Mucosa of descending colon (tissue), 3 donors: ENCODE measurements at regions not wholly inside any gene's neighbourhood (a gene's known extent, or its start where the extent isn't known, plus 50 kb on each side); places are given as distances from the start of the nearest gene placed in this dataset.

Experiments used
- ATAC-seq: fragments of 200-7000 bp; cut with Tn5 transposase; one replicate; pipeline ENCODE4 v1.9.1; 2020; ENCODE audit warnings: mild to moderate bottlenecking, moderate library complexity
- DNase-seq, 3 donors: peaks; one replicate each; pipeline ENCODE4 v3.0.0-alpha.2; 2020
- H3K36me3 ChIP-seq: fragments of 200-600 bp; one replicate; pipeline ENCODE4 v1.8.0; 2021; ENCODE audit warnings: low read depth, mild to moderate bottlenecking
- H3K4me1 ChIP-seq: fragments of 200-600 bp; one replicate; pipeline ENCODE4 v1.8.0; 2021; ENCODE audit warnings: low read depth, mild to moderate bottlenecking
- H3K4me3 ChIP-seq: fragments of 200-600 bp; one replicate; pipeline ENCODE4 v1.8.0; 2021; ENCODE audit warnings: mild to moderate bottlenecking
- H3K9me3 ChIP-seq: fragments of 200-600 bp; one replicate; pipeline ENCODE4 v1.8.0; 2021; ENCODE audit warnings: mild to moderate bottlenecking
- CTCF ChIP-seq: fragments of 200-600 bp; IDR thresholded peaks from one replicate; pipeline ENCODE4 v1.8.0; 2022; ENCODE audit warnings: antibody characterized with exemption, mild to moderate bottlenecking
- intact Hi-C, 2 donors: fragments of 100-400 bp; cut with DNase I in 1 of 2; cut with micrococcal nuclease in 1 of 2; formaldehyde crosslinking; loops; one replicate each; pipeline versions ENCODE4 v1.11.0 to v1.11.1; 2022; cut with DNase I, micrococcal nuclease
- donor health status: DM: no; HTN: no; CAD: no; lungs with moderate emphysema.
- donor health status: DM: no; HTN: no; CAD: no.
- donor health status: DM: no; HTN: yes; CAD: no.

GRCh38 chr3:5733995-5734394 is 546.5 kb downstream of the EDEM1 start:
- no peak for ATAC-seq
- Histone ChIP-seq H3K4me3 (no peak overlapping the region), H3K36me3 (no peaks in the 10 kb centered on the region), H3K4me1 (no peaks in the 10 kb centered on the region), H3K9me3 (no peaks in the 10 kb centered on the region)
- TF ChIP-seq CTCF = no peak
- no peak for DNase-seq
- intact Hi-C loops = no loop called here

DNA sequence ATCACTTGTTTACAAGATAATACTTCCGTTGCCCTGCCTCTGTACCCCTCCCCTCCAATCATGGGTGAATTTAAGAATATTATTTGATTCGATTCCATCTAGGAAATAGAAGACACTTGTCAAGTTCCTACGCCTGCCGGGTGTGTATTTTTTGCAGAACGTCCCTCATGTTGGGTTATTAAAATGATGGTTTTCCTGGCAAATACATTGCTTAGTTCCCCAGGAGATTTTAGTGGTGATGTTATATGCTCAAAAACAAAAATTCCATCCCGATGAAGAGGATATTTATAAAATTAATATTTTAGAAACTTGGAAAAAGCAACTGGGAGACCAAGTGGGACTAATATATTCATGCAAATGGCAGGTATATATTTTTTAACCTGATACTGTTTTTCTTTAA is 548.4 kb downstream of the EDEM1 start:
- TF ChIP-seq CTCF = no peak
- H3K9me3 ChIP-seq = no peaks in the 10 kb centered on the region
- intact Hi-C loops = no loop called here
- no peak for DNase-seq
- no peak for ATAC-seq
- H3K4me3 ChIP-seq = no peak overlapping the region
- no peaks in the 10 kb centered on the region for H3K4me1 ChIP-seq
- H3K36me3 ChIP-seq = no peaks in the 10 kb centered on the region

DNA sequence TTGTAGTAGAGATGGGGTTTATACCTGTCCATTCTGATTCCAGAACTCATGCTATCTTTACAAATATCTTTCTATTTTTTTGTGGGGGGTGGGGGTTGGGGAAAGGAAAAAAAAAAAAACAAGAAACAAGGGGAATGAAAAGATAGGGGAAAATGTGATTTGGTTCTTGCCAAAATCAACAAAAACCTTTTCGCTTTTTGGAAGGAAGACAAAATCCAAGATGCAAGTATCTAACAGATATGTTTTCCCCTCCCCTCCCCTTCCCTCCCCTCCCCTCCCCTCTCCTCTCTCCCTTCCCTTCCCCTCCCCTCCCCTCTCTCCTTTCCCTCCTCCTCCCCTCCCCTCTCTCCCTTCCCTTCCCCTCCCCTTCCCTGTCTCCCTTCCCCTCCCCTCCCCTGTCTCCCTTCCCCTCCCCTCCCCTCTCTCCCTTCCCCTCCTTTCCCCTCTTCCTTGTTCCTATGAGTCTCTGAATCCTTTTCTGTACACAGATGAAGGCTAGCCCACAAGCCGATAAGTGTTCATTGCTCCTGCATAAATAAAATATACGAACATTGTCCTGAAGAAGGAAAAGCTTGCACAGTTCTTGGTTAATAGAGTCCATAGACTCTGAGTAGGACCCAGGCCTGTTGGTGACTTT is 551.9 kb downstream of the EDEM1 start:
- DNase-seq = no peak
- TF ChIP-seq CTCF = no peak
- Histone ChIP-seq H3K4me1 (no peaks in the 10 kb centered on the region), H3K9me3 (no peaks in the 10 kb centered on the region), H3K4me3 (no peak overlapping the region), H3K36me3 (no peaks in the 10 kb centered on the region)
- intact Hi-C loops = no loop called here
- no peak for ATAC-seq

- intact Hi-C loops = no loop called here
- ATAC-seq (no peak), DNase-seq (no peak)
- Histone ChIP-seq H3K4me3 (no peak overlapping the region), H3K36me3 (no peaks in the 10 kb centered on the region), H3K9me3 (no peaks in the 10 kb centered on the region), H3K4me1 (no peaks in the 10 kb centered on the region)
- TF ChIP-seq CTCF = no peak
These were observed 552.4 kb downstream of the EDEM1 start for GRCh38 chr3:5739949-5740348.

DNA sequence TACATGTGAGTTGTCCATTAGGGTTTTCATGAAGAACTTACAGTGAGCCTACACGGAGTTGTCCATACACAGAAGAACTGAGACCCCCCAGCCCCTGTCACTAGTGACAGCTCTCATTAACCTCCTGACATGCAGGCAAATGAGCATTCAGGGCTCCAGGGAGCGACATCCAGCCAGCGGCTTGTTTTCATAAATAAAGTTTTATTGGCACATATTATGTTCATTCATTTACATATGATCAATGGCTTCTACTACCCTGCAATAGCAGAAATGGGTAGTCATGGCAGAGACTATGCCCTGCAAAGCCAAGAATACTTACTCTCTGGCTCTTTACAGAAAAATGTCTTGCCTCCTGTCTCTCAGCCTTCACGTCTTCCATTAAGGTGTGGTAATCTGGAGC is 553.5 kb downstream of the EDEM1 start:
- no peaks in the 10 kb centered on the region for H3K36me3 ChIP-seq
- no peak for TF ChIP-seq CTCF
- no peak overlapping the region for H3K4me3 ChIP-seq
- intact Hi-C loops = no loop called here
- ATAC-seq (no peak), DNase-seq (no peak)
- H3K9me3 ChIP-seq = no peaks in the 10 kb centered on the region
- H3K4me1 ChIP-seq = no peaks in the 10 kb centered on the region

DNA sequence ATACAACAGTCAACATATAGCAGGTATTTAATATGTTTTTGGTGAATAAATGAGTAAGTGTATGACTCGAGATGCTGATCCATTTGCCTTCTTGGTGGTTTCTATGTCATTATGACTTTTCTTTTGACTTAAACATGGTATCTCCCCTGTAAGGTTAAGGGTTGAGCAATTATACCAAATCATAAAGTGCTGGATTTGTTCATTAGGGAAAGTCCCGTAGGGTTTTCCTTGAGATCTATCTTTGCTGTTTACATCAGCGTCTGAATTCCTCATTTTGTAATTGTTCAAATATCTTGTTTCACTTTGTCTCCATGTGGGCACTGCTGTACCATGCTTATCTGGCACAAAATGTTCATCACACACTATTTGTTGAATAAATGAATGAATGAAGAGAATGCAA is 562.6 kb downstream of the EDEM1 start:
- H3K36me3 ChIP-seq = no peaks in the 10 kb centered on the region
- no peak for TF ChIP-seq CTCF
- DNase-seq = no peak
- H3K4me3 ChIP-seq = no peak overlapping the region
- ATAC-seq = no peak
- H3K9me3 ChIP-seq = no peaks in the 10 kb centered on the region
- intact Hi-C loops = no loop called here
- no peaks in the 10 kb centered on the region for H3K4me1 ChIP-seq
